Activated T-helper 1 cell treated with anti-CD3 and anti-CD28 coated beads, Interleukin-12 subunit alpha, Interleukin-12 subunit beta, Interleukin-2, Interleukin-4 antibody, amounts not matched to agents 30 ng/mL and 10 ng/mL and 1 ng/mL, durations not matched to agents 14 hours and 24 hours and 36 hours (primary cell): ENCODE measurements at regions not wholly inside any gene's neighbourhood (a gene's known extent, or its start where the extent isn't known, plus 50 kb on each side); places are given as distances from the start of the nearest gene placed in this dataset.

Experiments used
- DNase-seq: peaks from one replicate; pipeline ENCODE4 v3.0.0; 2021; ENCODE audit warnings: low spot score
- H3K27ac Mint-ChIP-seq: one replicate; pipeline ENCODE4 v1.8.0; 2021; ENCODE audit warnings: mild to moderate bottlenecking, mixed read lengths
- H3K27me3 Mint-ChIP-seq: one replicate; pipeline ENCODE4 v1.8.0; 2022; ENCODE audit warnings: mild to moderate bottlenecking, moderate library complexity, mixed read lengths; ENCODE audit not compliant: insufficient read depth
- H3K36me3 Mint-ChIP-seq: one replicate; pipeline ENCODE4 v1.8.0; 2021; ENCODE audit warnings: low read depth, mixed read lengths
- H3K4me1 Mint-ChIP-seq: one replicate; pipeline ENCODE4 v1.8.0; 2021; ENCODE audit warnings: low read depth, mixed read lengths
- H3K4me3 Mint-ChIP-seq: one replicate; pipeline ENCODE4 v1.8.0; 2021; ENCODE audit warnings: mild to moderate bottlenecking, moderate library complexity, mixed read lengths
- H3K9me3 Mint-ChIP-seq: one replicate; pipeline ENCODE4 v1.8.0; 2021; ENCODE audit warnings: mixed read lengths
- intact Hi-C: fragments of 100-400 bp; cut with micrococcal nuclease; formaldehyde crosslinking; loops from one replicate; pipeline ENCODE4 v1.15.1; 2024

- no peaks in the 10 kb centered on the region for H3K4me1 Mint-ChIP-seq
- intact Hi-C loops = no loop called here
- H3K36me3 Mint-ChIP-seq = no peaks in the 10 kb centered on the region
- peaks cover 12% of the 10 kb centered on the region for H3K9me3 Mint-ChIP-seq
- DNase-seq = no peak
- H3K4me3 Mint-ChIP-seq = no peak overlapping the region
- no peak overlapping the region for H3K27ac Mint-ChIP-seq
- H3K27me3 Mint-ChIP-seq = peaks cover 4% of the 10 kb centered on the region
Observed at GRCh38 chr4:153034681-153035080, 98.6 kb downstream of the FHDC1 start.

GRCh38 chr4:153036931-153037482 is 100.9 kb downstream of the FHDC1 start:
- Mint-ChIP-seq H3K36me3 (no peaks in the 10 kb centered on the region), H3K27me3 (peaks cover 15% of the 10 kb centered on the region), H3K4me3 (no peak overlapping the region), H3K27ac (no peak overlapping the region), H3K9me3 (no peaks in the 10 kb centered on the region), H3K4me1 (no peaks in the 10 kb centered on the region)
- intact Hi-C loops = no loop called here
- no peak for DNase-seq

DNA sequence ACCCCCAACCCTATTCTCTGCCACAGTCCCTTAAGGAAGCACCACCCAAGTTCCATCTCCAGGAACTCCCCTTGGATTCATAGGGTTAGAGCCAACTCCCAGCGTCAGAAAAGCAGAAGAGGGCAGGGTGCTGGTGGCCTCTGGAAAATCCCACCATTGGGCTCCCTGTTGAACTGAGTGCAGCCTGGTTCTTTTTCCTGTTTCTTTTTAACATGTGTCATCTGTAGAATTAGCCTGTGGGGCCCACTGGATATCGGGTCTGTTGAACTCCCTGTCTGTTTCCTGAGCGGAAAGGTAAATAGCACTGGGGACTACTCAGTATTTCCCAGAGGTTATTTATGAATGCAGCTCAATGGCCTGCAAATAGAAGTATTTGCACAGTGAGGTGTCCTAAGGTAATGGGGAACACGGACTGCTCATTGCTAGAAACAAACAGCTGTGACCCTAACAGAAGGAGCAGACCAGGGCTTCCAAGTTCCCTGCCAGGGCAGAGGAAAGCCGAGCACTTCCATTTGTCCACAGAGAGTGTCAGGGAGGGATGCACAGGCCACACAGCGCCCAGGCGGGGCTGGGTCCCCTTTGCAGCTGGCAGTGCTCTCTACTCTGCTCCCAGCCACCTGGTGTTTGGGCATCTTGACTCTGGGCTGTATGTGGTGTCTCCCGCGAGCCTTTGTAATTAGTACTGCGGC is 102.6 kb downstream of the FHDC1 start:
- no peaks in the 10 kb centered on the region for H3K4me1 Mint-ChIP-seq
- no peak for DNase-seq
- H3K27ac Mint-ChIP-seq = no peak overlapping the region
- peaks cover 15% of the 10 kb centered on the region for H3K27me3 Mint-ChIP-seq
- H3K4me3 Mint-ChIP-seq = no peak overlapping the region
- no peaks in the 10 kb centered on the region for H3K36me3 Mint-ChIP-seq
- intact Hi-C loops = no loop called here
- H3K9me3 Mint-ChIP-seq = no peaks in the 10 kb centered on the region

GRCh38 chr4:153039542-153040185 is 103.5 kb downstream of the FHDC1 start:
- intact Hi-C loops = no loop called here
- no peak overlapping the region for H3K27ac Mint-ChIP-seq

DNA sequence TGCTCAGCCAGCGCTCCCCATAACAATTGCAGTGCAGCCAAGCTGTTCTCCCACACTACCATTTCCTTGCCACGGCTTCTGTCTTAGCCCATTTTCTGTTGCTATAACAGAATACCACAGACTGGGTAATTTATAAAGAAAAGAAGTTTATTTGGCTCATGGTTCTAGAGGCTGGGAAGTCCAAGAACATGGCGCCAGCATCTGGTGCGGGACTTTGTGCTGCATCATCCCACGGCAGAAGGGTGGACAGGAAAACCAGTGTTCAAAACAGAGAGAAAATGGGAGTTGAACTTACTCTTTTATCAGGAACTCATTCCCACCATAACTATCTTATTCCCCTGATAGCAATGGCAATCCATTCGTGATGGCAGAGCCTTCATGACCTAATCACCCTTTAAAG is 104.6 kb downstream of the FHDC1 start:
- no peak overlapping the region for H3K4me3 Mint-ChIP-seq
- intact Hi-C loops = no loop called here
- H3K27me3 Mint-ChIP-seq = peaks cover 19% of the 10 kb centered on the region
- H3K27ac Mint-ChIP-seq = no peak overlapping the region
- no peaks in the 10 kb centered on the region for H3K9me3 Mint-ChIP-seq
- H3K4me1 Mint-ChIP-seq = no peaks in the 10 kb centered on the region
- H3K36me3 Mint-ChIP-seq = no peaks in the 10 kb centered on the region
- no peak for DNase-seq

More at GRCh38 chr4:153039542-153040185, 103.5 kb downstream of the FHDC1 start:
- Mint-ChIP-seq H3K4me1 (no peaks in the 10 kb centered on the region), H3K36me3 (no peaks in the 10 kb centered on the region), H3K4me3 (no peak overlapping the region), H3K9me3 (no peaks in the 10 kb centered on the region), H3K27me3 (peaks cover 19% of the 10 kb centered on the region)
- no peak for DNase-seq

GRCh38 chr4:153044036-153044435 is 107.9 kb downstream of the FHDC1 start:
- Mint-ChIP-seq H3K27ac (no peak overlapping the region), H3K4me3 (no peak overlapping the region), H3K4me1 (no peaks in the 10 kb centered on the region), H3K9me3 (no peaks in the 10 kb centered on the region), H3K36me3 (no peaks in the 10 kb centered on the region), H3K27me3 (peaks cover 20% of the 10 kb centered on the region)
- DNase-seq = no peak
- intact Hi-C loops = no loop called here

DNA sequence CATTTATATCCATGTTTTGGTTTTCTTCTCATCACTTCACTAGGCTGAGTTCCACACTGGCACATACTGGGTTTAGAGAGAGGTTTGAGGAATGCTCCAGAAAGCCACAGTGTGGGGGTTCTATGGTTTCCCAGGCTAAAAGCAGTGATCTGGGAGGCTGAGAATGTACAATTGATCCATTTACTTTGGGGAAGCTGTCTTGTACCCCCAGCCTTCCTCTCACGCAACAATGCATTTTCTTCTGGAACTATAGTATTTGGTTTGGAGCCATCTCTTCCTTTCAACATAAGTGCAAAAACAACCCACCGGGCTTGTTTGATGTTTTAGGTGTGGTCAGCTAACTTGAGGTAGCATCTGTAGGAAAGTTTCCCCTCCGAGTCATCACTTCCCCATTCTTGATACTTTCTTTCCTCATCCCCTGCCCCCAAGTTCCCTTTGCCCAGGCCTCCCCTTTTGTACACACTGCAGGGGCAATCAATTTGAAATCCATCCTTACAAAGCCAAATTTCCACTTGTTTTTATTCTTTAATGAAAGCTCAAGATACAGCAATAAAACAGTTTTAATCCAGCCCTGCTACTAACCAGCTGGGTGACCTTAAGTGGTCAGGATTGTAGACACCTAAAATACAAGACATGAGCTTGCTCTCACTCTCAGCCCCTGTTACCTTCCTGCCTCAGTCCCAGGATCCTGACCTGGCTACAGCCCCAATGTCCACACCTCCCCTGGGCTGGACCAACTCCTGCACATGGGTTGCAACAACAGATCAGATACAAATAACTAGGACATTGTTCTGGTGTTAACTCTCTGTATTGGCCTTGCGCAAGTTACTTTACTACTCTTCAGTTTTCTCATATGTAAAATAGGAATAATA is 109.2 kb downstream of the FHDC1 start:
- DNase-seq = no peak
- H3K27ac Mint-ChIP-seq = no peak overlapping the region
- no peak overlapping the region for H3K4me3 Mint-ChIP-seq
- H3K27me3 Mint-ChIP-seq = peaks cover 21% of the 10 kb centered on the region
- H3K36me3 Mint-ChIP-seq = no peaks in the 10 kb centered on the region
- intact Hi-C loops = no loop called here
- H3K9me3 Mint-ChIP-seq = no peaks in the 10 kb centered on the region
- no peaks in the 10 kb centered on the region for H3K4me1 Mint-ChIP-seq

- H3K27ac Mint-ChIP-seq = no peak overlapping the region
- H3K4me3 Mint-ChIP-seq = no peak overlapping the region
- peaks cover 11% of the 10 kb centered on the region for H3K27me3 Mint-ChIP-seq
- intact Hi-C loops = no loop called here
- peaks cover 1% of the 10 kb centered on the region for H3K36me3 Mint-ChIP-seq
- no peak for DNase-seq
- no peaks in the 10 kb centered on the region for H3K9me3 Mint-ChIP-seq
- H3K4me1 Mint-ChIP-seq = no peaks in the 10 kb centered on the region
Observed at GRCh38 chr4:153058671-153059060, 122.5 kb downstream of the FHDC1 start.

DNA sequence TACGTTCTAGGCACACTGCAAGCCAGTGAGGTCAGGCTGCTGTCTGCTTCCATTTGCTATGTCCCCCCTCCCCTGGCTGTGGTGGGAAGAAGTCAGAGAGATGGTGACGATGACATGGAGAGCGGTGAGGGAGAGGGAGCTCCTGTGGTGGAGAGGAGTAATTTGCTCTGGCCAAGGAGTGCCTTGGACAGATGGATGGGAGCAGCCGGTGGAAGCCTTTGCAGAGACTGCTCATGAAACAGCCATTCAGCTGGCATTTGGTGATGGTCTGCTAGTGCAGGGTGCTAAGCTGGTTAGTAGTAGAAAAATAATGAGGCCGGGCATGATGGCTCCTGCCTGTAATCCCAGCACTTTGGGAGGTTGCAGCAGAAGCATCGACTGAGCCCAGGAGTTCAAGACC is 124.1 kb downstream of the FHDC1 start:
- no peak overlapping the region for H3K27ac Mint-ChIP-seq
- intact Hi-C loops = no loop called here
- H3K4me1 Mint-ChIP-seq = no peaks in the 10 kb centered on the region
- no peaks in the 10 kb centered on the region for H3K9me3 Mint-ChIP-seq
- no peak overlapping the region for H3K4me3 Mint-ChIP-seq
- peaks cover 7% of the 10 kb centered on the region for H3K27me3 Mint-ChIP-seq
- no peak for DNase-seq
- peaks cover 1% of the 10 kb centered on the region for H3K36me3 Mint-ChIP-seq

- intact Hi-C loops = no loop called here
- no peak for DNase-seq
- no peak overlapping the region for H3K27ac Mint-ChIP-seq
- no peak overlapping the region for H3K4me3 Mint-ChIP-seq
- H3K27me3 Mint-ChIP-seq = peaks cover 7% of the 10 kb centered on the region
- H3K36me3 Mint-ChIP-seq = peaks cover 1% of the 10 kb centered on the region
- H3K9me3 Mint-ChIP-seq = no peaks in the 10 kb centered on the region
- no peaks in the 10 kb centered on the region for H3K4me1 Mint-ChIP-seq
Observed at GRCh38 chr4:153061971-153062370, 125.8 kb downstream of the FHDC1 start.

- no peak overlapping the region for H3K4me3 Mint-ChIP-seq
- DNase-seq = no peak
- no peak overlapping the region for H3K27ac Mint-ChIP-seq
- H3K36me3 Mint-ChIP-seq = peaks cover 1% of the 10 kb centered on the region
- intact Hi-C loops = no loop called here
- H3K9me3 Mint-ChIP-seq = no peaks in the 10 kb centered on the region
- peaks cover 5% of the 10 kb centered on the region for H3K27me3 Mint-ChIP-seq
- no peaks in the 10 kb centered on the region for H3K4me1 Mint-ChIP-seq
Observed at GRCh38 chr4:153062652-153063168, 126.6 kb downstream of the FHDC1 start.

DNA sequence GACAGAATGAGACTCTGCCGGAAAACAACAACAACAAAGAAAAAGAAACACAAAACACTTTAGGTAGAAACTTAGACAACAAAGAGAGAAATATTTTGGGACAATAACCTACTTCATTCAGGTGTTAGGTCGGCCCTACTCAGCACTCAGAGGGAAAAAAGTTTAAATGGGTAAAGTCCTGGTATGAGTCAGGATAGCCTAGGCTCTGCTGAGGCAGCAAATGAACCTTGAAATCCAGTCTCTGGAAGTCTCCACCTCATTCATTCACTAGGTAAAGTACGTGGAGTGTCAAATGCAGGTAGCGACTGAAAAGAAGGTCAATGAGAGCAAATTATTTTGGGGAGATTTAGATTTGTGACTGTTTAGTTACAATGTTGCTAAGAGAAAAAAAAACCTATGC is 127.4 kb downstream of the FHDC1 start:
- no peak overlapping the region for H3K27ac Mint-ChIP-seq
- no peaks in the 10 kb centered on the region for H3K4me1 Mint-ChIP-seq
- intact Hi-C loops = no loop called here
- DNase-seq = no peak
- H3K9me3 Mint-ChIP-seq = no peaks in the 10 kb centered on the region
- H3K36me3 Mint-ChIP-seq = no peaks in the 10 kb centered on the region
- no peak overlapping the region for H3K4me3 Mint-ChIP-seq
- no peaks in the 10 kb centered on the region for H3K27me3 Mint-ChIP-seq

DNA sequence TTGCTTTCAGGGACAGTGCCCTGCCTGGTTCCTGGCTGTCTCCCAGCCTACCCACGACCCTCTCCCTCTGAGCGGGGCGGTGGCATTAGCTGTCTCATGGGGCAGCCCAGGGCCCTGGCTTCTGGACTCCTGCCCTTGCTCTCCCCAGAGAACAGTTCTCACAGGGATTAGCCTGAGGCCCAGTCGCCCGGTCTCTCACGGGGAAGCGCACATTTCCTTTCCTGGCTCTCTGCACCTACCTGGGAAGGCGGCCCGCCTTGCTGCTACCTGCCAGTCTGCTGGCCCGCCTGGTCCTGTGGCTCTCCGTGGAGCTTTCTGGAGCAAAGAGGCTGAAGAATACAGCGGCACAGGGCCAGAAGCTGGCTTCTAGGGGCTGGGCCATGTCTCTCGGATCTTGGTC is 128.4 kb downstream of the FHDC1 start:
- no peak for DNase-seq
- Mint-ChIP-seq H3K4me3 (no peak overlapping the region), H3K27ac (no peak overlapping the region), H3K36me3 (no peaks in the 10 kb centered on the region), H3K9me3 (no peaks in the 10 kb centered on the region), H3K4me1 (no peaks in the 10 kb centered on the region), H3K27me3 (no peaks in the 10 kb centered on the region)
- intact Hi-C loops = no loop called here
